Natural killer cell (primary cell): ENCODE measurements at regions not wholly inside any gene's neighbourhood (a gene's known extent, or its start where the extent isn't known, plus 50 kb on each side); places are given as distances from the start of the nearest gene placed in this dataset.

Experiments used
- ATAC-seq, 3 donors: fragments of 150-1000 bp in 2 of 3; fragments of 200-7000 bp in 1 of 3; cut with Tn5 transposase; 1 replicate in 1 of 3; 2 replicates in 2 of 3; pipeline ENCODE4 v1.10.0; 2021; ENCODE audit warnings: mild to moderate bottlenecking in 2 of 3, moderate library complexity in 2 of 3
- DNase-seq, 2 donors: peaks; one replicate each; pipeline versions ENCODE4 v3.0.0 to v3.0.0-alpha.2; 2013 to 2021; ENCODE audit warnings: mixed read lengths in 1 of 2
- H3K27ac ChIP-seq: one replicate; pipeline ENCODE4 v1.5.1; 2013; ENCODE audit warnings: mild to moderate bottlenecking, low read length
- H3K27me3 ChIP-seq: one replicate; pipeline ENCODE4 v1.6.1; 2013; ENCODE audit warnings: low read length; ENCODE audit not compliant: control insufficient read depth, insufficient read depth
- H3K36me3 ChIP-seq: one replicate; pipeline ENCODE4 v1.6.1; 2013; ENCODE audit warnings: low read length; ENCODE audit not compliant: control insufficient read depth, insufficient read depth
- H3K4me1 ChIP-seq: one replicate; pipeline ENCODE4 v1.6.1; 2013; ENCODE audit warnings: low read length; ENCODE audit not compliant: control insufficient read depth, insufficient read depth
- H3K4me3 ChIP-seq: one replicate; pipeline ENCODE4 v1.5.1; 2013; ENCODE audit warnings: low read length
- H3K9me3 ChIP-seq: one replicate; pipeline ENCODE4 v1.6.1; 2013; ENCODE audit warnings: low read length; ENCODE audit not compliant: control insufficient read depth, insufficient read depth
- H3K27ac Mint-ChIP-seq, 2 donors: one replicate each; pipeline ENCODE4 v1.8.0; 2022; ENCODE audit warnings: mild to moderate bottlenecking in 2 of 2, mixed read lengths in 2 of 2, moderate library complexity in 1 of 2
- H3K27me3 Mint-ChIP-seq, 2 donors: one replicate each; pipeline ENCODE4 v1.8.0; 2022; ENCODE audit warnings: low read depth in 2 of 2, mixed read lengths in 2 of 2
- H3K36me3 Mint-ChIP-seq: one replicate; pipeline ENCODE4 v1.8.0; 2022; ENCODE audit warnings: mixed read lengths
- H3K4me1 Mint-ChIP-seq, 2 donors: one replicate each; pipeline ENCODE4 v1.8.0; 2022; ENCODE audit warnings: mixed read lengths in 2 of 2
- H3K4me3 Mint-ChIP-seq: one replicate; pipeline ENCODE4 v1.8.0; 2022; ENCODE audit warnings: mild to moderate bottlenecking, moderate library complexity, mixed read lengths
- H3K9me3 Mint-ChIP-seq, 2 donors: one replicate each; pipeline ENCODE4 v1.8.0; 2022; ENCODE audit warnings: mixed read lengths in 2 of 2
- WGBS: methylation state at CpG from one replicate; pipeline ENCODE4 v1.1.7; 2013; ENCODE audit warnings: missing lambda C conversion rate; ENCODE audit not compliant: insufficient coverage; 5-methylcytosine and 5-hydroxymethylcytosine counted together
- intact Hi-C: fragments of 100-400 bp; cut with micrococcal nuclease; formaldehyde crosslinking; loops from one replicate; pipeline ENCODE4 v1.14.2; 2022
- TF ChIP-seq, protein P1 (sequence below): fragments of 200-600 bp; IDR thresholded peaks from one replicate; pipeline ENCODE4 v1.8.0; 2022; ENCODE audit warnings: antibody characterized with exemption

GRCh38 chr15:38895326-38896255 is 331.0 kb upstream of the RASGRP1 start:
- H3K27ac Mint-ChIP-seq, result no peak overlapping the region
- TF ChIP-seq, protein P1, sequence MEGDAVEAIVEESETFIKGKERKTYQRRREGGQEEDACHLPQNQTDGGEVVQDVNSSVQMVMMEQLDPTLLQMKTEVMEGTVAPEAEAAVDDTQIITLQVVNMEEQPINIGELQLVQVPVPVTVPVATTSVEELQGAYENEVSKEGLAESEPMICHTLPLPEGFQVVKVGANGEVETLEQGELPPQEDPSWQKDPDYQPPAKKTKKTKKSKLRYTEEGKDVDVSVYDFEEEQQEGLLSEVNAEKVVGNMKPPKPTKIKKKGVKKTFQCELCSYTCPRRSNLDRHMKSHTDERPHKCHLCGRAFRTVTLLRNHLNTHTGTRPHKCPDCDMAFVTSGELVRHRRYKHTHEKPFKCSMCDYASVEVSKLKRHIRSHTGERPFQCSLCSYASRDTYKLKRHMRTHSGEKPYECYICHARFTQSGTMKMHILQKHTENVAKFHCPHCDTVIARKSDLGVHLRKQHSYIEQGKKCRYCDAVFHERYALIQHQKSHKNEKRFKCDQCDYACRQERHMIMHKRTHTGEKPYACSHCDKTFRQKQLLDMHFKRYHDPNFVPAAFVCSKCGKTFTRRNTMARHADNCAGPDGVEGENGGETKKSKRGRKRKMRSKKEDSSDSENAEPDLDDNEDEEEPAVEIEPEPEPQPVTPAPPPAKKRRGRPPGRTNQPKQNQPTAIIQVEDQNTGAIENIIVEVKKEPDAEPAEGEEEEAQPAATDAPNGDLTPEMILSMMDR, result no peak

GRCh38 chr15:38896647-38897046 is 332.0 kb upstream of the RASGRP1 start:
- intact Hi-C loops, result no loop called here
- Histone ChIP-seq H3K4me3 (no peak overlapping the region), H3K4me1 (no peaks in the 10 kb centered on the region), H3K27me3 (no peaks in the 10 kb centered on the region), H3K36me3 (no peaks in the 10 kb centered on the region), H3K9me3 (no peaks in the 10 kb centered on the region), H3K27ac (no peak overlapping the region)
- DNase-seq, result no peak
- Mint-ChIP-seq H3K27ac (no peak overlapping the region), H3K9me3 (no peaks in the 10 kb centered on the region), H3K36me3 (no peaks in the 10 kb centered on the region), H3K4me3 (no peak overlapping the region), H3K4me1 (no peaks in the 10 kb centered on the region), H3K27me3 (peaks cover 5 to 10% of the 10 kb centered on the region in 2 donors)
- ATAC-seq, result no peak
- 100% methylated on average over 1 of the region's 1 CpG for WGBS
- TF ChIP-seq, protein P1, result no peak

More at GRCh38 chr15:38895326-38896255, 331.0 kb upstream of the RASGRP1 start:
- Histone ChIP-seq H3K9me3 (no peaks in the 10 kb centered on the region), H3K36me3 (no peaks in the 10 kb centered on the region), H3K27ac (no peak overlapping the region), H3K4me1 (no peaks in the 10 kb centered on the region), H3K4me3 (no peak overlapping the region), H3K27me3 (no peaks in the 10 kb centered on the region)
- WGBS, result 100% methylated on average over 3 of the region's 5 CpGs
- Mint-ChIP-seq H3K36me3 (no peaks in the 10 kb centered on the region), H3K4me3 (no peak overlapping the region), H3K4me1 (no peaks in the 10 kb centered on the region), H3K27me3 (peaks cover 5 to 7% of the 10 kb centered on the region in 2 donors), H3K9me3 (no peaks in the 10 kb centered on the region)
- ATAC-seq (no peak), DNase-seq (no peak)
- intact Hi-C loops, result no loop called here

DNA sequence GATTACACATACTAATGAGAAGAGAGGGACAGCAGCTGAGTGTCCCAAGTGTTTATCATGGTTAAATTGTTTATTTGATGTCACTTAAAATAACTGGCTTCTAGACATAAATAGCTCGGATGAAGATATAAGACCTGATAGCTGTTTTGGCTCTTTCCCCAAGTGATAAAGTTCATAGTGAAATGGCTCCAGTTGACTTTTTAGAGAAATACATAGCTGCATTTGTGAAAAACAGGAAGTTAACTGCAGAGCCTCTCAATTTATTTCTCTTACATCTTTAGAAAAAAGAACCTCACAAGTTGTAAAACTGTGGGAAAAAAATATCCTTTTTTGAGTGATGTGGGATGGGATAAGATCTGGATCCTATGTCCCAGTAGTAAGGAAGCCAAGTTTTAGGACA is 332.9 kb upstream of the RASGRP1 start:
- Histone ChIP-seq H3K4me3 (no peak overlapping the region), H3K36me3 (no peaks in the 10 kb centered on the region), H3K9me3 (no peaks in the 10 kb centered on the region), H3K4me1 (no peaks in the 10 kb centered on the region), H3K27me3 (no peaks in the 10 kb centered on the region), H3K27ac (no peak overlapping the region)
- no peaks in the 10 kb centered on the region for H3K9me3 Mint-ChIP-seq
- intact Hi-C loops, result no loop called here
- no peaks in the 10 kb centered on the region for H3K36me3 Mint-ChIP-seq
- TF ChIP-seq, protein P1, result no peak
- DNase-seq (no peak), ATAC-seq (no peak)
- H3K4me3 Mint-ChIP-seq, result no peak overlapping the region
- peaks cover 5 to 17% of the 10 kb centered on the region in 2 donors for H3K27me3 Mint-ChIP-seq
- H3K27ac Mint-ChIP-seq, result no peak overlapping the region
- H3K4me1 Mint-ChIP-seq, result no peaks in the 10 kb centered on the region
- WGBS, result 22% methylated on average over 1 of the region's 1 CpG
